Liver (tissue), 7 donors: ENCODE measurements at regions not wholly inside any gene's neighbourhood (a gene's known extent, or its start where the extent isn't known, plus 50 kb on each side); places are given as distances from the start of the nearest gene placed in this dataset.

ENCODE experiments used
- DNase-seq: peaks from one replicate; pipeline ENCODE4 v3.0.0-alpha.2; 2017; ENCODE audit warnings: low spot score
- H3K27ac ChIP-seq, 2 donors: one replicate each; pipeline ENCODE4 v1.7.0; 2013; ENCODE audit warnings: inconsistent platforms in 2 of 2, low read length in 2 of 2, control low read depth in 1 of 2, low read depth in 1 of 2, mild to moderate bottlenecking in 1 of 2
- H3K27me3 ChIP-seq, 4 donors: one replicate each; pipeline versions ENCODE4 v1.6.1 to v1.7.0; 2013; ENCODE audit warnings: low read length in 3 of 4, inconsistent platforms in 1 of 4, mild to moderate bottlenecking in 1 of 4, moderate library complexity in 1 of 4; ENCODE audit not compliant: control insufficient read depth in 4 of 4, insufficient read depth in 4 of 4
- H3K36me3 ChIP-seq, 4 donors: one replicate each; pipeline versions ENCODE4 v1.6.1 to v1.7.0; 2013; ENCODE audit warnings: low read length in 3 of 4, mild to moderate bottlenecking in 3 of 4, low read depth in 1 of 4, moderate library complexity in 1 of 4; ENCODE audit not compliant: control insufficient read depth in 4 of 4, insufficient read depth in 3 of 4
- H3K4me1 ChIP-seq, 4 donors: one replicate each; pipeline versions ENCODE4 v1.6.1 to v1.7.0; 2013; ENCODE audit warnings: low read length in 3 of 4, mild to moderate bottlenecking in 3 of 4, moderate library complexity in 1 of 4; ENCODE audit not compliant: control insufficient read depth in 4 of 4, insufficient read depth in 4 of 4
- H3K4me3 ChIP-seq, 3 donors: one replicate each; pipeline versions ENCODE4 v1.6.1 to v1.7.0; 2013; ENCODE audit warnings: low read length in 3 of 3, control low read depth in 1 of 3, low read depth in 1 of 3, mild to moderate bottlenecking in 1 of 3
- H3K9ac ChIP-seq, 2 donors: one replicate each; pipeline ENCODE4 v1.7.0; 2013; ENCODE audit warnings: low read length in 2 of 2, mild to moderate bottlenecking in 2 of 2, moderate library complexity in 2 of 2, control low read depth in 1 of 2, low read depth in 1 of 2
- H3K9me3 ChIP-seq, 4 donors: one replicate each; pipeline versions ENCODE4 v1.6.1 to v1.7.0; 2013; ENCODE audit warnings: low read length in 3 of 4; ENCODE audit not compliant: control insufficient read depth in 4 of 4
- EGR1 ChIP-seq, 2 donors: IDR thresholded peaks; 2 replicates each; pipeline ENCODE4 v1.6.1; 2016 to 2018; ENCODE audit warnings: antibody characterized with exemption in 2 of 2, low read depth in 2 of 2
- FOXA1 ChIP-seq: IDR thresholded peaks from 2 replicates; pipeline ENCODE4 v1.6.1; 2016; ENCODE audit warnings: antibody characterized with exemption
- FOXA2 ChIP-seq: IDR thresholded peaks from 2 replicates; pipeline ENCODE4 v1.6.1; 2016; ENCODE audit warnings: antibody characterized with exemption
- GABPA ChIP-seq, 2 donors: IDR thresholded peaks in 1 of 2; conservative IDR thresholded peaks in 1 of 2; 2 replicates each; pipeline ENCODE4 v1.6.1; 2016; ENCODE audit warnings: antibody characterized with exemption in 2 of 2, mild to moderate bottlenecking in 1 of 2, moderate library complexity in 1 of 2
- HNF4A ChIP-seq, 2 donors: conservative IDR thresholded peaks; 2 replicates each; pipeline ENCODE4 v1.6.1; 2016; ENCODE audit warnings: antibody characterized with exemption in 2 of 2, mild to moderate bottlenecking in 2 of 2
- HNF4G ChIP-seq: IDR thresholded peaks from 2 replicates; pipeline ENCODE4 v1.6.1; 2016; ENCODE audit warnings: antibody characterized with exemption
- JUND ChIP-seq, 2 donors: IDR thresholded peaks; 2 replicates each; pipeline ENCODE4 v1.6.1; 2016; ENCODE audit warnings: antibody characterized with exemption in 2 of 2
- RAD21 ChIP-seq, 2 donors: IDR thresholded peaks; 2 replicates each; pipeline ENCODE4 v1.6.1; 2016; ENCODE audit warnings: antibody characterized with exemption in 2 of 2, mild to moderate bottlenecking in 2 of 2
- RXRA ChIP-seq, 2 donors: IDR thresholded peaks; 2 replicates each; pipeline ENCODE4 v1.6.1; 2017 to 2018; ENCODE audit warnings: antibody characterized with exemption in 2 of 2, mild to moderate bottlenecking in 1 of 2
- SP1 ChIP-seq: IDR thresholded peaks from 2 replicates; pipeline ENCODE4 v1.6.1; 2018; ENCODE audit warnings: antibody characterized with exemption, mild to moderate bottlenecking
- TAF1 ChIP-seq: conservative IDR thresholded peaks from 2 replicates; pipeline ENCODE4 v1.6.1; 2016; ENCODE audit warnings: antibody characterized with exemption, mild to moderate bottlenecking
- ZBTB33 ChIP-seq: IDR thresholded peaks from 2 replicates; pipeline ENCODE4 v1.6.1; 2016; ENCODE audit warnings: antibody characterized with exemption
- WGBS: extraction: QIAGEN DNeasy Blood & Tissue Kit; methylation state at CpG from one replicate; pipeline ENCODE4 v1.1.7; 2013; 5-methylcytosine and 5-hydroxymethylcytosine counted together
- TF ChIP-seq, protein P1 (sequence below): IDR thresholded peaks from 2 replicates; pipeline ENCODE4 v1.6.1; 2016; ENCODE audit warnings: antibody characterized with exemption
- TF ChIP-seq, protein P2 (sequence below): IDR thresholded peaks from 2 replicates; pipeline ENCODE4 v1.6.1; 2016; ENCODE audit warnings: antibody characterized with exemption, mild to moderate bottlenecking
- donor health status: healthy.
- donor health status: healthy.
- donor health status: healthy.
- donor health status: healthy.

- no peaks in the 10 kb centered on the region for H3K36me3 ChIP-seq
- H3K27me3 ChIP-seq, result no peaks in the 10 kb centered on the region
- no peaks in the 10 kb centered on the region for H3K9me3 ChIP-seq
- WGBS, result 85% methylated on average over 2 of the region's 2 CpGs
- DNase-seq, result no peak
- H3K4me3 ChIP-seq, result no peak overlapping the region
- H3K4me1 ChIP-seq, result peaks cover 0 to 1% (median 0%) of the 10 kb centered on the region in 4 donors
- no peak overlapping the region for H3K27ac ChIP-seq
- H3K9ac ChIP-seq, result no peak overlapping the region
- TF ChIP-seq RAD21 (IDR thresholded peaks at IDR 0.05) (peak in 1 of 2 donors; percentile 36), SP1 (peak; percentile 25), EGR1 (IDR thresholded peaks at IDR 0.05; ENCODE audit: low read depth in 2 of 2) (no peak), GABPA (IDR thresholded peaks at IDR 0.05 in 1 of 2, conservative IDR thresholded peaks at IDR 0.05 in 1 of 2) (no peak), RXRA (IDR thresholded peaks at IDR 0.05) (peak; percentile 7 to 26), FOXA2 (peak; percentile 55), FOXA1 (peak; percentile 62), HNF4A (conservative IDR thresholded peaks at IDR 0.05) (peak in 1 of 2 donors; percentile 34)
- TF ChIP-seq, protein P1, sequence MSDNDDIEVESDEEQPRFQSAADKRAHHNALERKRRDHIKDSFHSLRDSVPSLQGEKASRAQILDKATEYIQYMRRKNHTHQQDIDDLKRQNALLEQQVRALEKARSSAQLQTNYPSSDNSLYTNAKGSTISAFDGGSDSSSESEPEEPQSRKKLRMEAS, result no peak
Measured at GRCh38 chr1:83531521-83532309, 467.2 kb downstream of the TTLL7 start.

DNA sequence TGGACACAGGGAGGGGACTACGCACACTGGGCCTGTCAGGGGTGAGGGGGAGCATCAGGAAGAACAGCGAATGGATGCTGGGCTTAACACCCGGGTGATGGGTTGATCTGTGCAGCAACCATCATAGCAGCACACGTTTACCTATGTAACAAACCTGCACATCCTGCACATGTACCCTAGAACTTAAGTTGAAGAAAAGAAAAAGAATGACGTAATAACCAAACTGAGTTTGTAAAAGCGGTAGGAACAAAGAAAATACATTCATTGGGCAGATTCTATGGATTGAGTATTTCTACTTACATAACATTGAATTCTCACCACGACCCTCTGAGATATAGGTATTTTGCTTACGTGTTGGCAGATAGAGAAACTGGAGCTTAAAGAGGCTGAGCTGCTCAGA, 468.4 kb downstream of the TTLL7 start:
- H3K27ac ChIP-seq, result no peak overlapping the region
- WGBS, result 97% methylated on average over 8 of the region's 8 CpGs
- no peaks in the 10 kb centered on the region for H3K36me3 ChIP-seq
- H3K9me3 ChIP-seq, result no peaks in the 10 kb centered on the region
- no peak overlapping the region for H3K9ac ChIP-seq
- DNase-seq, result no peak
- TF ChIP-seq HNF4A (conservative IDR thresholded peaks at IDR 0.05) (no peak), RXRA (IDR thresholded peaks at IDR 0.05) (no peak), ZBTB33 (no peak), RAD21 (IDR thresholded peaks at IDR 0.05) (no peak), JUND (IDR thresholded peaks at IDR 0.05) (no peak), TAF1 (no peak)
- H3K27me3 ChIP-seq, result no peaks in the 10 kb centered on the region
- peaks cover 0 to 1% (median 0%) of the 10 kb centered on the region in 4 donors for H3K4me1 ChIP-seq
- no peak overlapping the region for H3K4me3 ChIP-seq

- Histone ChIP-seq H3K4me3 (no peak overlapping the region), H3K9ac (no peak overlapping the region), H3K4me1 (peaks cover 0 to 1% (median 0%) of the 10 kb centered on the region in 4 donors), H3K9me3 (no peaks in the 10 kb centered on the region), H3K27ac (no peak overlapping the region), H3K36me3 (no peaks in the 10 kb centered on the region), H3K27me3 (no peaks in the 10 kb centered on the region)
- DNase-seq, result no peak
- TF ChIP-seq FOXA1 (no peak), EGR1 (IDR thresholded peaks at IDR 0.05; ENCODE audit: low read depth in 2 of 2) (no peak), RXRA (IDR thresholded peaks at IDR 0.05) (no peak), FOXA2 (no peak), JUND (IDR thresholded peaks at IDR 0.05) (no peak), GABPA (IDR thresholded peaks at IDR 0.05 in 1 of 2, conservative IDR thresholded peaks at IDR 0.05 in 1 of 2) (no peak), RAD21 (IDR thresholded peaks at IDR 0.05) (no peak), TAF1 (no peak), ZBTB33 (no peak), HNF4G (no peak)
- TF ChIP-seq, protein P2, sequence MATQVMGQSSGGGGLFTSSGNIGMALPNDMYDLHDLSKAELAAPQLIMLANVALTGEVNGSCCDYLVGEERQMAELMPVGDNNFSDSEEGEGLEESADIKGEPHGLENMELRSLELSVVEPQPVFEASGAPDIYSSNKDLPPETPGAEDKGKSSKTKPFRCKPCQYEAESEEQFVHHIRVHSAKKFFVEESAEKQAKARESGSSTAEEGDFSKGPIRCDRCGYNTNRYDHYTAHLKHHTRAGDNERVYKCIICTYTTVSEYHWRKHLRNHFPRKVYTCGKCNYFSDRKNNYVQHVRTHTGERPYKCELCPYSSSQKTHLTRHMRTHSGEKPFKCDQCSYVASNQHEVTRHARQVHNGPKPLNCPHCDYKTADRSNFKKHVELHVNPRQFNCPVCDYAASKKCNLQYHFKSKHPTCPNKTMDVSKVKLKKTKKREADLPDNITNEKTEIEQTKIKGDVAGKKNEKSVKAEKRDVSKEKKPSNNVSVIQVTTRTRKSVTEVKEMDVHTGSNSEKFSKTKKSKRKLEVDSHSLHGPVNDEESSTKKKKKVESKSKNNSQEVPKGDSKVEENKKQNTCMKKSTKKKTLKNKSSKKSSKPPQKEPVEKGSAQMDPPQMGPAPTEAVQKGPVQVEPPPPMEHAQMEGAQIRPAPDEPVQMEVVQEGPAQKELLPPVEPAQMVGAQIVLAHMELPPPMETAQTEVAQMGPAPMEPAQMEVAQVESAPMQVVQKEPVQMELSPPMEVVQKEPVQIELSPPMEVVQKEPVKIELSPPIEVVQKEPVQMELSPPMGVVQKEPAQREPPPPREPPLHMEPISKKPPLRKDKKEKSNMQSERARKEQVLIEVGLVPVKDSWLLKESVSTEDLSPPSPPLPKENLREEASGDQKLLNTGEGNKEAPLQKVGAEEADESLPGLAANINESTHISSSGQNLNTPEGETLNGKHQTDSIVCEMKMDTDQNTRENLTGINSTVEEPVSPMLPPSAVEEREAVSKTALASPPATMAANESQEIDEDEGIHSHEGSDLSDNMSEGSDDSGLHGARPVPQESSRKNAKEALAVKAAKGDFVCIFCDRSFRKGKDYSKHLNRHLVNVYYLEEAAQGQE, result no peak
Measured at GRCh38 chr1:83527987-83528386, 470.9 kb downstream of the TTLL7 start.
